Epidermal melanocyte (primary cell): ENCODE measurements at regions not wholly inside any gene's neighbourhood (a gene's known extent, or its start where the extent isn't known, plus 50 kb on each side); places are given as distances from the start of the nearest gene placed in this dataset.
"Not testable (repeated sequence)": the region's sequence is repeated elsewhere in the genome, so short reads cannot be mapped to it uniquely, and the experiment has no call there.

ENCODE experiments used
- DNase-seq: peaks from one replicate; pipeline ENCODE4 v3.0.0; 2011; ENCODE audit warnings: low spot score; ENCODE audit not compliant: insufficient read length

DNA sequence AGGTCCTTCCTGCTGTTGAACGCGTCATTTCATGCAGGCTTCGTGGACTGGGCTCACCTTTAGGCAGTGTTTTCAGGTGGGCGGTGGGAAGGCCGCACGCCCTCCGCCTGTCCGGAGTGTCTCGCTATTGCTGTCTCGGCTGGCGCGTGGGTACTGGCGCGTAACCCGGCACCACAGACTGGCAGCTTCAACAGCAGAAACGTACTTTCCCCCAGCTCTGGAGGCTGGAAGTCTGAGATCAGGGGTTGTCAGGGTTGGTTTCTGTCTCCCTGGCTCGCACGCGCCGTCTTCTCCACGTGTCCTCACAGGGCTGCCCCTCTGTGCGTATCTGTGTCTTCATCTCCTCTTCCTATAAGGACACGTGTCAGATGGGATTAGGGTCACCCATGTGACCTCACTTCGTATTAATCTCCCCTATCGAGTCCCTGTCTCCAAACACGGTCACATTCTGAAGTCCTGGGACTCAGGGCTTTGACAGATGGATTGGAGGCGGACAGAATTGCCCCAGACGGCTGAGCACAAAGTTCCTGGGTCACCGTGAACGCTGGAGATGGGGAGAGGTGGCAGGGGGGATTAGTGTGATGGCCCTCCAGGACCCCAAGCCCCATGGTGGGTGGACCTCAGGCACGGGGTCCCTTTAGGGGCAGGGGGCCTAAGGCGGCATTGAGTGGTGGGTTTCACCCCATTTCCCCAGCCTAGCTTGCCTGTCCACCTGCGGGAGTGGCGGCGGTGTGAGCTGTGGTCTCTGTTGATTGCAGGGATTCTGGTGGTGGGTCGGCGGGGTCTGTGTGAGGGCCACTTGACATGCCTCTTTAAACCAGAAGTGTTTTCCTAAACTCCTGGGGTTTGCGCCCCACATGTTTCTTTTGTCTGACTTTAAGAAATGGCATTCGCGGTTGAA lies 83.4 kb upstream of the LRPAP1 start:
- no peak for DNase-seq

DNA sequence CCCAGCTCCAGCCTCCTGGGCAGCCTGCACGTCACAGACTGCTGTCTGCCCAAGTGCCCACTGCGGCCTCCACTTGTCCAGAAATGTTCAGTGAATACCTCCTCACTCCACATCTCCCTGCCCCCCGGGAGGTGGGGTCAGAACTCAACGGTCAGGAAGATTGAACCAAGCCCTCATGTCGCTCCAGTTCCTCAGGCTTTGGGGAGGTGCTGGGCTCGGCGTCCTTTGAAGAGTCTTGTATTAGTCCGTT lies 82.4 kb upstream of the LRPAP1 start:
- DNase-seq: no peak

GRCh38 chr4:3613967-3614730 lies 81.9 kb upstream of the LRPAP1 start:
- DNase-seq: no peak

- DNase-seq: no peak
Measured at GRCh38 chr4:3612934-3613333, 80.7 kb upstream of the LRPAP1 start.

DNA sequence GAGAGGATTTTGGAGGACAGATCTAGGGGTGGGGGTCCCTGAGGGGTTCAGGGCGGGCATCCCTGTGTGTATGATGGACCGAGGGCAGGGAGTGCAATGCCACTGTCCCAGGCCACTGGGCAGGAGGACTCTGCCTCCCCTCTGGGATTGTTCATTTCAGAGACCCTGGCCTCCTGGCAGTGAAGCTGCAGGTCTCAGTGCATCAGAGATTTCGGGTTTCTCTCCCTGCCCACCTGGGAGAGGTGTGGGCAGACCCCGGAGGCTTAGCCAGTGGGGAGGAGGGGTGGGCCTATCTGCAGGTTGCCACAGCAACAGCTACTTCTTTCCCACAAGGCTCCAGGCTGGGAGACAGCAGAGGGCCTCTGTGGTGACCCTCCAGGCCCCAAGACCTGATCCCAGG lies 80.1 kb upstream of the LRPAP1 start:
- no peak for DNase-seq

DNA sequence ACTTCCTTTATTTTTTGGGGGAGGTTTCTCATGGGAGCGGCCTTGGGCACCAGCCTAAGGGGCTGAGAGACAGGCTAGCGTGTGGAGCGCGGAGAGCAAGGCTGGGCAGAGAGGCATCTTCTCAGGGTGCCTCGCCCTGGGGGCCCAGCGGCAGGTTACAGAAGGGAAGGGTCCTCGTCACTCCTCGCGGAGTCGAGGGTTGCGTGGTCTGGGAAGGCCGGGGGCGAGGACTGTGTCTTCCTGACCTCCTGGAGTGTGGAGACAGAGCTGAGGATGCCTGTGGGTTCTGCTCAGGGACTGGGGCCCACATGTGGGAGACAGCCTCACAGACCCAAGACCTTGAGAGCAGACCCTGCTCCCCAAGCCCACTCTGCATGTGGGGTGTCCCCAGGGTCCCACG lies 79.6 kb upstream of the LRPAP1 start:
- no peak for DNase-seq

DNA sequence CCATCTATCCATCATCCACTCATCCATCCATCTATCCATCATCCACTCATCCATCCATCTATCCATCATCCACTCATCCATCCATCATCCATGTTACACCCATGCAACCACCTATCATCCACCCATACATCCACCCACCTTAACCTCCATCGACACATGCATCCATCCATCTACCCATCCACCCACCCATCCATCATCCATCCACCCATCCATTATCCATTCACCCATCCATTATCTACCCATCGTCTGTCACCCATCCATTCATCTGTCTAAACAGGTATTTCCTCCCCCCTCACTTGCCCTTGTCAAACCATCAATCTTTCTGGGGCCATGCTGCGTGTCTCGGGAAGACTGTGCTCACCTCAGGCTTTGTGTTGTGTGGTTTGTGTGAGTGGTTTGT lies 78.6 kb upstream of the LRPAP1 start:
- not testable (repeated sequence) for DNase-seq

- DNase-seq: not testable (repeated sequence)
Measured at GRCh38 chr4:3609905-3610304, 77.7 kb upstream of the LRPAP1 start.

DNA sequence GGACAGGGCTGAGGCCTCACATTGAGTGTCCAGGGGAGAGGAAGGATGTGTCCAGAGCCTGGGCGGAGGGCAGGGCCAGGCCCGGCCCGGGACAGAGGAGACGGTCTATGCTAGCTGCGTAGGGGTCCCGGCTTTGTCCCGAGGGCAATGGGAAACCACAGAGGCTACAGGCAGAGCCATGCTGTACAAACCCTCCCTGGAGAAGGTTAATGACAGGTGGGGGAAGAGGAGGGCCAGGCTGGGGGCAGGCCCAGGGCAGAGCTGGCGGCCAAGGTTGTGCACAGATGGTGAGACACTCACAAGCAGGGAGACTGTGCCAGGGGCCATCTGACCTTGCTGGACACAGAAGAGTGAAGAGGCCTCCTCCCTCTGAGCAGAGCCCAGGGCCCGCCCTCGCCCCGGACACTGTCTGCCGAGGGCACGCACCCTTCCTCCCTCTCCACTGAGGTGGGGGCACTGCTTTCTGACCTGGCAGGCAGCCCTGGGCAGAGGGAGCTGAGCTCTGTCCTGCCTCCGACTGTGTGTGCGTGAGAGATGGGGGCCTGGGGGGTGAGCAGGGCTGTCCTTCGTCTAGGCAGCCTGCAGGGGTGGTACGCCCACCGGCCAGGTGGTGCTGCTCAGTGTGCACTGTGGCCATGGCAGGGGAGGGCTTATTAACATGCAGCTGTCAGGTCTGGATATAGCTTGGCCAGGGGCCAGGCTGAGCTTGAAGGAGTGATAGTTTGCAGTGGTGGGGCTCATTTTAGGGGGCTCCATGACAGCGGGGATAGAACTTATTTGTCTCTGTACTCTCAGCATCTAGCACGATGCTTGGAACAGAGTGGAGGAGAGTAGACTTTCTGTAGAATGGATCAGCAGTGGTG lies 75.7 kb upstream of the LRPAP1 start:
- DNase-seq: no peak

- not testable (repeated sequence) for DNase-seq
Measured at GRCh38 chr4:3606850-3607249, 74.6 kb upstream of the LRPAP1 start.

DNA sequence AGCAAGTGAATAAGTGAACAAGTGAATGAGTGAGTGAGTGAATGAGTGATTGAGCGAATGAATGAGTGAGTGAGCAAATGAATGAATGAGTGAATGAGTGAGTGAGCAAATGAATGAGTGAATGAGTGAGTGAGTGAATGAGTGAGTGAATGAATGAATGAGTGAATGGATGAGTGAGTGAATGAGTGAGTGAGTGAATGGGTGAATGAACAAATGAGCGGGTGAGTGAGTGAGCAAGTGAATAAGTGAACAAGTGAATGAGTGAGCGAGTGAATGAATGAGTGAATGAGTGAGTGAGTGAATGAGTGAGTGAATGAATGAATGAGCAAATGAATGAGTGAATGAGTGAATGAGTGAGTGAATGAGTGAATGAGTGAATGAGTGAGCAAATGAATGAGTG lies 74.0 kb upstream of the LRPAP1 start:
- not testable (repeated sequence) for DNase-seq

DNA sequence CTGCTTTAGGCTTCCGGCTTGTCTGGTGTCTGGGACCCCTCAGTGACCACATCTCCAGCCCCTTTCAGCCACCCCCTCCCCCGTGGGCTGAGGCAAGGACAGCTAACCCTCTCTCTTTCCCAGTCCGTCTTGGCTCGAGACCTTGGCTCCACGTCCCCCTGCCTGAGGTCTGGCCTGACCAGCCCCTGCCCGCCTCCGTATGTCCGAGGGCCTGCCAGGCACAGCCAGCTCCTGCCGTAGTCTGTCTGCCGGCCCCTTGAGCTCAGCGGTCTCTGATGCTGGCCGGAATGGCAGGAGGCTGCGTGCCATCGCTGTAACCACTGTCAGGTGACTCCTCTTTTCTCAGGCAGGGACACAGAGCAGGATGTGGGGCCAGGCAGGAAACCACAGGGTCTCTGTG lies 73.3 kb upstream of the LRPAP1 start:
- DNase-seq: no peak

DNA sequence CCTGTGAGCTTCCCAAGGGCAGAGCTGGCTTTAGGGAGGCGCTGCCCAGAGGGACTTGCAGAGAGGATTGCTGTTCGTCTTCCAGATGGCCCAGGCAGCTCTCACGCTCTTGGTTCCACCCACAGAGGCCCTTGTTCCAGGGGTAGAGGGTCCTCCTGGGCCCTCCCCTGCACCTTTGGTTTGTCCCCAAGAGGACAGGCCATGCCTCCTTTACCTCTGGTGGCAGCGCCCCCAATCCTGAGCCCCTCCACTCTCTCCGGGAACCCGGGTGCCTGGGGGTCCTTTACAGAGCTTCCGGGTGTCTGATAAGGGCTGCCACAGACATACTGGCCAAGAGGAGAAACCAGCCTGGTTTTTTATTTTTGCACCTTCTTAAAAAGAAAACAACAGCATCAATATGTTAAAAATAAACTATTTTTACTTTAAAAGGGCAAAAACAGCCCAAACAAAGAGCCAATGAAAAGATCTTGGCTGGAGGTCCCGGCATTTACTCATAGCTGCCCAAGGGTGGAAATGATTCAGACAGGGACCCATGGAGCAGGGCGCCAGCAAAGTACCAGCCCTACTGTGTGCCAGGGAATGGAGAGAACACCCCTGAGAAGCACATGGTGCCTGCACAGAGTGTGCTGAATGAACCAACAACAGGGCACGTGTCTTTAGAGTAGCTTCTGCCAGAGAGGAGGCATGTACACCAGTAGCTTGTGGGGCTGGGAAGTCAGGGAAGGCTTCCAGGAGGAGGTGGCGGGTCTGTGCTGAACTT lies 70.8 kb upstream of the LRPAP1 start:
- not testable (repeated sequence) for DNase-seq

DNA sequence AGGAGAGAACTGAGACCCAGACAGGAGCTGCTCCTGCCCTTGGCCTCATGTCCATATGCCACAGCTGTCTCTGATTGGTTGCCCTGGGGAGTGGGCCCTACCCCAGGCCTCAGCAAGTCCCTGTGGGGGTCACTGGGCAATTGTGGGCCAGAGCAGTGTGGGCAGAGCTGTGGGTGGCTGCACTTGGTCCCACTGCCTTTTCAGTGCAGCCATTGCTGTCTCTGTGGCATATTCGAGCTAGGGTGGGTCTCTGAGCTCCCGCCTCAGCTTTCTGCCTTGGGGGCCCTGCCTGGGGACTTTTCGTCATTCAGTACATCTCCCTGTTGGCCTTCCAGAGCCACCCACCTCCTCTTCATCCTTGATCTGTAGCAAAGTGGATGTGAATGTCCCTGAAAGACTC lies 69.8 kb upstream of the LRPAP1 start:
- no peak for DNase-seq

DNA sequence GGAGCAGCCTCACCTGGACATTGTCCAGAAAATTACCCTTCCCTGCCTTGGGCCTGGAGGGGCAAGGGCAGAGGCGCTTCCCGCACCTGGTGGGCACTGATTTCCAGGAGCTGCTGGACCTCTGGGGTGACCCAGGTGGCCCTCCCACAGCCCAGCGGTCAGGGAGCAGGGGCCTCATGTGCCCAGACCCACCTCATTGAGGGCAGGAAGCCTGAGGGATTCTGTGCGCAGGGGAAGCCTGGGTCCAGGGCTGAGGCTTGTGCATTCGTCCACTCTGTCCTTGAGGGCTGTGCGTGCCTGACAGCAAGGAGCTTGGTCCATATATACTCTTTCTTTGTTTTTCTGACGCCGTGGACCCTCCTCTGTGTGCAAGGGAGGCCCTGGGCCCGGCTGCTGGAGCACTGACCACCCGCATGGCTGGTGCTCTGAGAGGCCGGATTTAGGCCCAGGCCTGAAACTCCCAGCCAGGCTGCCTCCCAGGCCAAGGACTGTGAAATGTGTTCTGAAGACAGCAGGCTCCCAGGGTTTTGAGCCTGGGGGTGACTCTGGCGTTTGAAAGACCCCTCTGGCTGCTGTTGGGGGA lies 69.0 kb upstream of the LRPAP1 start:
- DNase-seq: not testable (repeated sequence)

- DNase-seq: no peak
Measured at GRCh38 chr4:3599951-3600350, 67.7 kb upstream of the LRPAP1 start.

DNA sequence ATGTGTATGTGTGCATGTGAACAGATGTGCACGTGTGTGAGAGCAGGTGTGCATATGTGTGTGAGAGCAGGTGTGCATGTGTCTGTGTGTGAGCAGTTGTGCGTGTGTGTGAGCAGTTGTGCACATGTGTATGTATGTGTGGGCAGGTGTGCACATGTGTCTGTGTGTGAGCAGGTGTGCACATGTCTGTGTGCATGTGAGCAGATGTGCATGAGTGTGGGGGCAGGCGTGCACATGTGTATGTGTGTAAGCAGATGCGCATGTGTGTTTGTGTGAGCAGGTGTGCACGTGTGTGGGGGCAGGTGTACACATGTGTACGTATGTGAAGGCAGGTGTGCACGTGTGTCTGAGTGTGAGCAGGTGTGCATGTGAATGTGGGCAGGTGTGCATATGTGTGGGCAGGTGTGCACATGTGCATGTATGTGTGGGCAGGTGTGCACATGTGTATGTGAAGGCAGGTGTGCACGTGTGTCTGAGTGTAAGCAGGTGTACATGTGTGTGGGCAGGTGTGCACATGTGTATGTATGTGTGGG lies 66.5 kb upstream of the LRPAP1 start:
- no peak for DNase-seq

DNA sequence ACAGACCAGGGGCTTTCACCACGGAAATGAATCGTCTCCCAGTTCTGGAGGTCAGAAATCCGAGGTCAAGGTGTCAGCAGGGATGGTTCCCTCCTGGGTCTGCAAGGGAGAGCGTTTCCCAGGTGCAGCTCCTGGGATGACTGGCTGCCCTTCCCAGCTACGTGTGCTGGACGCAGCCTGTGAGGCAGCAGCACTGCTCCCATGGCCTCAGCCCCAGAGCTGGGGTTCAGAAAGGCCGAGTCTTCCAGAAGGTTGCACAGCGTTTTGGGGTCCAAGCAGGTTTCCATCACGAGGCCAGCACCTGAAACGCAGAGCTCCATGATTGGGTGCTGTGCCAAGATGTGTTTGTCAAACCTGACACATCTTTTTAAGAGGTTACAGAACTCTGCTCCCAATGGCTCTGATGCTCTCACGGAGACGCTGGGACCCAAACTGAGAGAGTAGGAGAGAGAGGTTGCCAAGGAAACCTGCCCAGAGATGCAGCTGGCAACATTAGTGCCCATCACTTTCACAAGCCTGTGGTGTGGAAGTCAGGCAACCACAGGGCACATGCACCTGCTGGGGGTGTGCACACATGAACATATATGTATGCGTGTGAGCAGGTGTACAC lies 65.8 kb upstream of the LRPAP1 start:
- not testable (repeated sequence) for DNase-seq

DNA sequence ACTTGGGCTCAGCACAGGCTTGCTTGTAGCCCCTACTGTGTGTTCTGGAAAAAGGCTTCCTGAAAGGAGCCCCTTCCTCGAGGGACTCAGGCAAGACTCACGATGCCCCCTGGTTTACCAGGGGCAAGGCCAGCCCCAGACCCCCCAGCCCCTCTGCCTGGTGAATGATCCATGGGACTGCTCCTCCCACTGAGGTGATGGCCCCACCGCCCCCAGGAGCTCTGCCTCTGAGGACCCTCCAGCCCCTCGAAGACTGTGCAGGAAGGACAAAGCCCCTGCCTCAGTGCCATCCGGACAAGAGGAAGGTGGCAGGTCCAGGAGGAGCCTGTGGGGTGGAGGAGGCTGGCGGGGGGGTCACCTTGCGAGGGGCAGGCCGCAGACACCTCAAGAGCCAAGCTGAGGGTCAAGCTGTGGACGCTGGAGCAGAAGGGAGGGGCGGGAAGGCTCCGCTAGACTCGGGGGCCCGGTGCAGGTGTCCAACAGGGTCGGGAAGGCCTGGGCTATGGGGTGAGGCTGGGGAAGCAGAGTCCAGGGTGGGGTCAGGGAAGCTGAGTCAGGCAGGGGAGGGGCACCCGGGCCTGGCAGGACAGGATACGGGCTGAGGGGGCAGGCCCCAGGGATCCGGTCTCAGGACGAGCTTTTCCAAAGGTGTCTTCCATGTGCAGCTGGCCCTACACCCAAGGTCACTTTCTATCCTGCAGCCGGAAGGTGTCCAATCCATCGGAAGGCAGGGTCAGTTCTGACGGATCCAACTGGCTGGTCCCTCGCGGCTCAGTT lies 64.9 kb upstream of the LRPAP1 start:
- not testable (repeated sequence) for DNase-seq
